ENCODE measurements at regions not wholly inside any gene's neighbourhood (a gene's known extent, or its start where the extent isn't known, plus 50 kb on each side); places are given as distances from the start of the nearest gene placed in this dataset.

DNA sequence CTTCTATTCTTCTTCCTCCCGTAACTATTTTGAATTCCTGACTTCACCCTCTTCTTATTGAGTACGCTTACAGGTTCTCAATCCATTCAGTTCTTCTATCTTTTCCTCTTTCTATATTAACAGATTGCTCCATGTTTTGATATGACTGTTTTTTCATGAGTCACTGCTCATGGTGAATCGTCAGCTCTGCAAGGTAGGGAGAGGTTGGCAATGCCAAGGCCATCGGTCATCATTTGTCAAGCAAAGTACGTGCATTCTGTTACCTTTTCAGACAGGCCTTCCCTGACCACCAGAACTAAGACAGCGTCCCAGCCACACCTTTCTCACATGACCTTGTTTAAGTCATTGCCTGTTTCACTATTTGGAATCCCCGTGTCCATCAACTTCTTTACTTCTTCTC, 1001.9 kb upstream of the SORCS1 start:
- TF ChIP-seq, protein P1, sequence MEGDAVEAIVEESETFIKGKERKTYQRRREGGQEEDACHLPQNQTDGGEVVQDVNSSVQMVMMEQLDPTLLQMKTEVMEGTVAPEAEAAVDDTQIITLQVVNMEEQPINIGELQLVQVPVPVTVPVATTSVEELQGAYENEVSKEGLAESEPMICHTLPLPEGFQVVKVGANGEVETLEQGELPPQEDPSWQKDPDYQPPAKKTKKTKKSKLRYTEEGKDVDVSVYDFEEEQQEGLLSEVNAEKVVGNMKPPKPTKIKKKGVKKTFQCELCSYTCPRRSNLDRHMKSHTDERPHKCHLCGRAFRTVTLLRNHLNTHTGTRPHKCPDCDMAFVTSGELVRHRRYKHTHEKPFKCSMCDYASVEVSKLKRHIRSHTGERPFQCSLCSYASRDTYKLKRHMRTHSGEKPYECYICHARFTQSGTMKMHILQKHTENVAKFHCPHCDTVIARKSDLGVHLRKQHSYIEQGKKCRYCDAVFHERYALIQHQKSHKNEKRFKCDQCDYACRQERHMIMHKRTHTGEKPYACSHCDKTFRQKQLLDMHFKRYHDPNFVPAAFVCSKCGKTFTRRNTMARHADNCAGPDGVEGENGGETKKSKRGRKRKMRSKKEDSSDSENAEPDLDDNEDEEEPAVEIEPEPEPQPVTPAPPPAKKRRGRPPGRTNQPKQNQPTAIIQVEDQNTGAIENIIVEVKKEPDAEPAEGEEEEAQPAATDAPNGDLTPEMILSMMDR (IDR thresholded peaks at IDR 0.05; ENCODE audit: low read depth, low read length): no peak
- Histone ChIP-seq H3K9me3 (no peaks in the 10 kb centered on the region), H3K27me3 (no peaks in the 10 kb centered on the region), H3K4me3 (ENCODE audit: low read depth, low read length) (no peak overlapping the region), H3K36me3 (no peaks in the 10 kb centered on the region), H3K4me1 (no peaks in the 10 kb centered on the region)
- DNase-seq: no peak

DNA sequence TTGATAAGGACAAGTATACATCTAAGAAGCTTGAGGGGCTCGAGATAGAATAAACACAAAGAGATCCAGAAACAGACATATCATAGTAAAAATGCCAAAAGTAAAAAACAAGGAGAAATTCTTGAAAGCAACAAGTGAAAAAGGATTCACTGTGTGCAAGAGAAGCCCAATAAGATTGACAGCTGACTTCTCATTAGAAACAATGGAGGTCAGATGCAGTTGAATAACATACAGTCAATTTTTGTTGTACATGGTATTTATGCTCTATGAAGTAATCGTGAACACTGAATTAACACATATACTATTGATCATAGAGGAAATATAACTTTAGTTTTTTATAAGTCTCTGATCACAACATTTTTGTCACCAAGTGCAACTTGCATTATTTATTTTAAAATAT, 982.8 kb upstream of the SORCS1 start:
- H3K9me3 ChIP-seq: no peaks in the 10 kb centered on the region
- no peaks in the 10 kb centered on the region for H3K4me1 ChIP-seq
- no peaks in the 10 kb centered on the region for H3K27me3 ChIP-seq
- DNase-seq: no peak
- TF ChIP-seq, protein P1 (IDR thresholded peaks at IDR 0.05; ENCODE audit: low read depth, low read length): no peak
- no peak overlapping the region for H3K4me3 ChIP-seq (ENCODE audit: low read depth, low read length)
- H3K36me3 ChIP-seq: no peaks in the 10 kb centered on the region

DNA sequence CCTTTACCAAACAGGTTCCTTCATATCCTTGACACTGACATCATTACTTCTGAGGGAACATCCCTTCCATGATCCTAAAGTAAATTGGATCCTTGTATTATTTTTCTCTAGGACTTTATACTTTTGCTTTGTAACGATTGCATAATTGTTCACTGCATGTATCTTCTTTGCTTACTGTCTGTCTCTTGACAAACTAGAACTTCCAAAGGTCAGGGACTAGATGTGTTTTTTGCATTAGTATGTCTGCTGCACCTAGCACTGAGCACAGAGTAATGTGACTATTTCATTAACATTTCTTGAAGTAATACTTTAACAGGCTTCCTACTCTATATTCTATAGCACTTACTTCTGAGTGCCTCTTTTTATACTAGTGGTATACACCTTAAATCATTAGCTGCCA, 976.6 kb upstream of the SORCS1 start:
- no peaks in the 10 kb centered on the region for H3K4me1 ChIP-seq
- no peak for DNase-seq
- H3K9me3 ChIP-seq: no peaks in the 10 kb centered on the region
- no peaks in the 10 kb centered on the region for H3K36me3 ChIP-seq
- TF ChIP-seq, protein P1 (IDR thresholded peaks at IDR 0.05; ENCODE audit: low read depth, low read length): no peak
- H3K4me3 ChIP-seq (ENCODE audit: low read depth, low read length): no peak overlapping the region
- H3K27me3 ChIP-seq: no peaks in the 10 kb centered on the region

DNA sequence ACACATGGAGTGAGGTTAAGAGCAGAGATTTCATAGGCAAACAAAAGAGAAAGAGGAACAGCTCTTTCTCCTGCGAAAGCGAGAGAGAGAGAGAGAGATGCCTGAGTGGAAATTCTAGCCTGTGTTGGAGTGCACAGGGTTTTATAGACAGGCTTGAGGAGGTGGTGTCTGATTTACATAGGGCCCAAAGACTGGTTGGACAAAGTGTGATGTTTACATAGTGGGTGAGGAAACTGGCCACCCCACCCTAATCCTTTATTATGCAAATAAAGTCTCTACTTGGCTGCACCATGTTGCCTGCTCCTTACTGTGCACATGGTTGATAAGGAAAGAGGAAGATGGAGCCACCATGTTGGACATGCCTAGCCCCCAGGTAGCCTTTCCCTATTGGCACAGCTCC, 967.8 kb upstream of the SORCS1 start:
- DNase-seq: no peak
- no peaks in the 10 kb centered on the region for H3K9me3 ChIP-seq
- TF ChIP-seq, protein P1 (IDR thresholded peaks at IDR 0.05; ENCODE audit: low read depth, low read length): no peak
- H3K27me3 ChIP-seq: no peaks in the 10 kb centered on the region
- no peak overlapping the region for H3K4me3 ChIP-seq (ENCODE audit: low read depth, low read length)
- H3K36me3 ChIP-seq: no peaks in the 10 kb centered on the region
- H3K4me1 ChIP-seq: no peaks in the 10 kb centered on the region; the same call in 1 of the 2 replicates

DNA sequence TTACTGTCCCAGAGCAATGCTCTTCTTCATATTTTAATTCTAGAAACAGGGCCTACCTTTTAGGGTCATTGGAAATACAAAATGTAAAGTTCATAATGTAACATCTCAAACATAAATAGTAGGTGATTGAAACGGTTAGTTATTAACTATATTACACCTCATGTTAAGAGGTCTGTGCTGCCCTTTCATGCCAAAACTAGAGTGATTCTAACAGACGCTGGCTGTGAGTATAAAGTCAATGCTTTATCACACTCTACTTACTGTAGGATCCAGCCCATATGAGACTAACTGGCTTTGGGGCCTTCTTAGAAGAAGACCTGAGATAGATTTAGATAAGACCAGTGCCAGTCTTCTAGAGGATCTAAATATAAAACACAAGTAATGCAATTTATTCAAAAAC, 966.1 kb upstream of the SORCS1 start:
- no peaks in the 10 kb centered on the region; the same call in 1 of the 2 replicates for H3K4me1 ChIP-seq
- no peaks in the 10 kb centered on the region for H3K9me3 ChIP-seq
- TF ChIP-seq, protein P1 (IDR thresholded peaks at IDR 0.05; ENCODE audit: low read depth, low read length): no peak
- no peak for DNase-seq
- H3K36me3 ChIP-seq: no peaks in the 10 kb centered on the region
- H3K4me3 ChIP-seq (ENCODE audit: low read depth, low read length): no peak overlapping the region
- no peaks in the 10 kb centered on the region for H3K27me3 ChIP-seq

DNA sequence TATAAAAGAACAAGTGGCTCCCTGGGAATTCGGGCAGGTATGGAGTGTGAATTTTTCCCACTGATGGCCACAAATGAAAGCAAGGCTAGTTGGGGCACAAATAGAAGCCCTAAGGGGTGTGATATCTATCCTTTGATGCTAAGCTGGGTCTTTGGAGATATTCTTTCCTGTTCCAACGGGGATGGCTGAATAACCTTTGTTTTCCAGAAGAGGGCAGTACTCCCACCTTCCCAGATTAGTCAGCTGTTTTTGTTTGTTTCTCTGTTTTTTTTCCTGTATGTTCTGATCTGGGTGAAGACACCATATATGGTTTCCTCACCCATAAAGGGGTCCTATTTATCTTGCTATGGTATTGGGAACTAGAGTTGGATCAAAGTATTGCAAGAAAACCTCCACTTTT, 947.7 kb upstream of the SORCS1 start:
- Histone ChIP-seq H3K4me1 (no peaks in the 10 kb centered on the region), H3K9me3 (no peaks in the 10 kb centered on the region), H3K4me3 (ENCODE audit: low read depth, low read length) (no peak overlapping the region), H3K36me3 (no peaks in the 10 kb centered on the region), H3K27me3 (no peaks in the 10 kb centered on the region)
- no peak for DNase-seq
- TF ChIP-seq, protein P1 (IDR thresholded peaks at IDR 0.05; ENCODE audit: low read depth, low read length): peak; percentile 61
